ENCODE measurements at regions not wholly inside any gene's neighbourhood (a gene's known extent, or its start where the extent isn't known, plus 50 kb on each side); places are given as distances from the start of the nearest gene placed in this dataset.
A peak's percentile ranks its signal among the peaks of the same experiment; 100 is the strongest.

DNA sequence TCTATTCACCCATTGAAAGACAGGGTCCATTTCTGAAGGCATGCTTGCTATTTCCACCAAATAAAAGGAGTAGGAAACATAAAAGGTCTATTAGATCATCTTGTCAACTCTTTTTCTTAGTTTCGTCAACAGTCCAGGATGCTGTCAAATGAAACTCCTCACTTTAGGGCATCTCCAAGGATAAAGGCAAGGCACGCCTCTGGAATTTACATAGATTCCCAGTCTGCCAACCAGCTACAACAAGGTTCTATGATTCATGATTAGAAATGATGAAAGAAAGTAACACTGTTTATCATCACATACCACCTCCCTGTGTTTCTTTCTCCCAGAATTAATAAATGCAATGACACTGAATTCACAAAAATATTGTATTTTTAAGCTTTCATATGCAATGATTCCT is 636.3 kb downstream of the LTN1 start:
- WGBS, 2 donors: 90 to 94% methylated on average over 2 of the region's 2 CpGs
- Histone ChIP-seq H3K4me3 (ENCODE audit: low read length in 2 of 2) (no peak overlapping the region), H3K27ac (ENCODE audit: low read depth in 1 of 2, low read length in 2 of 2) (no peak overlapping the region), H3K36me3 (ENCODE audit: control insufficient read depth in 1 of 2, insufficient read depth in 2 of 2, low read length in 1 of 2) (no peaks in the 10 kb centered on the region), H3K4me1 (ENCODE audit: control insufficient read depth in 1 of 2, insufficient read depth in 2 of 2, low read length in 2 of 2) (no peaks in the 10 kb centered on the region), H3K9me3 (ENCODE audit: control insufficient read depth, low read length) (no peaks in the 10 kb centered on the region), H3K27me3 (ENCODE audit: control insufficient read depth in 1 of 2, insufficient read depth in 2 of 2, low read length in 1 of 2) (no peaks in the 10 kb centered on the region)
- intact Hi-C loops (cut with DNase I): no loop called here
- no peak for DNase-seq
- ATAC-seq (ENCODE audit: low FRiP score): no peak

DNA sequence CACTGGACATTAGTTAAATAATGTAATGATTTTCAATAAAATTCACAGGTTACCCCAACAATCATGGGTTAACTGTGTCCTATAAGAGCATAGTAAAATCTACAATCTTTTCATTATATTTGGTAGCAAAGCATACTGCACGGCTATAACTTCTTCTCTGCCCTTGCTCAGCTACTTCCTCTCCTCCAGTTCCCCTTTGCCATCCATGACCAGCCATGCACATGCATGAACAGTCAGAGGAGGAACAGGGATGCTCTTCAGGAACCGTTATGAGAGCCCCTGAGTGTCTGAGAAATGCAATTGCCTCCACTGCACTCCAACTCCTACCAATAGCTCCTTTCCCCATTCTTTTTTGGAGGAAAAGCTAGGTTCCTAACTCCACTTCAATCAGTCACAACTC is 646.7 kb downstream of the LTN1 start:
- DNase-seq (no peak), ATAC-seq (ENCODE audit: low FRiP score) (no peak)
- Histone ChIP-seq H3K27me3 (ENCODE audit: control insufficient read depth in 1 of 2, insufficient read depth in 2 of 2, low read length in 1 of 2) (no peaks in the 10 kb centered on the region), H3K4me3 (ENCODE audit: low read length in 2 of 2) (no peak overlapping the region), H3K27ac (ENCODE audit: low read depth in 1 of 2, low read length in 2 of 2) (no peak overlapping the region), H3K4me1 (ENCODE audit: control insufficient read depth in 1 of 2, insufficient read depth in 2 of 2, low read length in 2 of 2) (no peaks in the 10 kb centered on the region), H3K9me3 (ENCODE audit: control insufficient read depth, low read length) (no peaks in the 10 kb centered on the region), H3K36me3 (ENCODE audit: control insufficient read depth in 1 of 2, insufficient read depth in 2 of 2, low read length in 1 of 2) (no peaks in the 10 kb centered on the region)
- WGBS, 2 donors: 86 to 91% methylated on average over 2 of the region's 2 CpGs
- intact Hi-C loops (cut with DNase I): no loop called here

DNA sequence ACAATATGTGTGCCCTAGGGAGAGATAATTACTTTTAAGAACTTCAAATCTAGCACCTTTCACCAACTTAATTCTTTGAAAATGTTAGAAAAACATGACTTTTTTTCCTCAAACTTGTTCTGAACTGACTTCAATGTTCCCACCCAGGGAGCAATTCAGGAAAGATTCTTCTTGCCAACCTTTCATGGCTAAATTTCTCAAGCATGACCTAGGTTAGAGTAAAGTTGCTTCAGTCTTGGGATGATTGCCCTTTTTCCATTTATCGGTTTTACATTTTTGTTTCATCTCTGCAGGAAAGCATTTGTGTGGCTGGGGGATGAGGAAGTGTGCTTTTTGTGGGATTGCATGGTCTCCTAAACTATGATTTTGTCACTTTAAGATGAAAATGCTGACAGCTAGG is 647.7 kb downstream of the LTN1 start:
- peak; percentile 54 for ATAC-seq (ENCODE audit: low FRiP score)
- Histone ChIP-seq H3K27ac (ENCODE audit: low read depth in 1 of 2, low read length in 2 of 2) (no peak overlapping the region), H3K27me3 (ENCODE audit: control insufficient read depth in 1 of 2, insufficient read depth in 2 of 2, low read length in 1 of 2) (no peaks in the 10 kb centered on the region), H3K4me1 (ENCODE audit: control insufficient read depth in 1 of 2, insufficient read depth in 2 of 2, low read length in 2 of 2) (no peaks in the 10 kb centered on the region), H3K9me3 (ENCODE audit: control insufficient read depth, low read length) (no peaks in the 10 kb centered on the region), H3K36me3 (ENCODE audit: control insufficient read depth in 1 of 2, insufficient read depth in 2 of 2, low read length in 1 of 2) (no peaks in the 10 kb centered on the region), H3K4me3 (ENCODE audit: low read length in 2 of 2) (no peak overlapping the region)
- intact Hi-C loops (cut with DNase I): no loop called here
- no peak for DNase-seq
- 93% methylated on average over 1 of the region's 1 CpG for WGBS, 2 donors

DNA sequence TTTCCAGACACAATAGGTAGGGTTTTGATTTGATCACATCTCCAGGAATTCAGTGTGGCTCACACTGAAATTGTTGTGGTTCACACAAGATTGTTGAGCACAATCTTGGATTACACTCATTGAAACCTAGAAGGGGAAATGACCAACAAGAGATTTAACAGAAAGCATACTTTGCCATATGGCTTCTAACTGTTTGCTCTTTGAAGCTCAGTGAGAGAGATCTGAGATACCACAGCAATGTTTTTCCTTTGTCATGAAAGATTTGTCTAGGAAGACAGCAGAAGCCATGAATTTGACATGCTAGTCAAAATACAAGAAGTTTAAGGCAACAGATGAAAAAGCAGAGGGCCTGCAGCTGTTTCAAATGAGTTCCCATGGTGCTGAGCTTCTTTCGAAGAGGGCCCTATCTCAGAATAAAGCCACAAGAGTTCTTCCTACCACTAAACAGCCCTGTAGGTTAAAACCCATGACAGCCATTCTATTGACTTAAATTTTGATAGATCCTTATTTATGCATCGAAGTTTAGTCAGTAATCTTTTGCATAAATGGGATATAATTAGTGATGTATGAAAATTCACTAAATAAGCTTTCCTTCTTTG is 650.4 kb downstream of the LTN1 start:
- no peaks in the 10 kb centered on the region for H3K27me3 ChIP-seq (ENCODE audit: control insufficient read depth in 1 of 2, insufficient read depth in 2 of 2, low read length in 1 of 2)
- H3K4me3 ChIP-seq (ENCODE audit: low read length in 2 of 2): no peak overlapping the region
- DNase-seq (no peak), ATAC-seq (ENCODE audit: low FRiP score) (no peak)
- no peaks in the 10 kb centered on the region for H3K4me1 ChIP-seq (ENCODE audit: control insufficient read depth in 1 of 2, insufficient read depth in 2 of 2, low read length in 2 of 2)
- no peaks in the 10 kb centered on the region for H3K36me3 ChIP-seq (ENCODE audit: control insufficient read depth in 1 of 2, insufficient read depth in 2 of 2, low read length in 1 of 2)
- intact Hi-C loops (cut with DNase I): no loop called here
- no peak overlapping the region for H3K27ac ChIP-seq (ENCODE audit: low read depth in 1 of 2, low read length in 2 of 2)
- H3K9me3 ChIP-seq (ENCODE audit: control insufficient read depth, low read length): no peaks in the 10 kb centered on the region
- 94 to 97% methylated on average over 2 of the region's 2 CpGs for WGBS, 2 donors

DNA sequence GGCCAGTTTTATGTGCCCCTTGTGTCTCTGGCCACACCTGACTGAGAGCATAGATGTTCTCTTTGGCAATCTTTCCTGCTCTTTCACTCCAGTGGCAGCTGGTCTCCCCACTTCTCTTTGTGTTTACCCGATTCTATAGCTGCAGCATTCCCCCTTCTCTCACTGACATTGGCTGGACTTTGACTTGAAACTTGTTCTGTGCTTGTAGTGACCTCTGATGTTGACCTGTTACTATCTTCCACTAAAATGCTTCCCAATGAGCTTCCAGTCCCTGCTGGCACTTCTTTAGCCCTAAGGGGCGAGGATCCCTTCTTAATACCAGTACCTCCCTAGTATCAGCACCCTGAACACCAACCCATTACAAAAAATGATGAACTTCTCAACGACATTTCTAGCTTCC is 653.3 kb downstream of the LTN1 start:
- intact Hi-C loops (cut with DNase I): loop anchor here in 1 of 2 donors (5.0 to 10.0 kb wide), 4 partner anchors 408 to 1487 kb away; no protein-coding TSS in a partner anchor
- WGBS, 2 donors: 79 to 85% methylated on average over 3 of the region's 3 CpGs
- H3K4me1 ChIP-seq (ENCODE audit: control insufficient read depth in 1 of 2, insufficient read depth in 2 of 2, low read length in 2 of 2): no peaks in the 10 kb centered on the region
- no peaks in the 10 kb centered on the region for H3K27me3 ChIP-seq (ENCODE audit: control insufficient read depth in 1 of 2, insufficient read depth in 2 of 2, low read length in 1 of 2)
- ATAC-seq (ENCODE audit: low FRiP score) (no peak), DNase-seq (no peak)
- H3K9me3 ChIP-seq (ENCODE audit: control insufficient read depth, low read length): no peaks in the 10 kb centered on the region
- H3K36me3 ChIP-seq (ENCODE audit: control insufficient read depth in 1 of 2, insufficient read depth in 2 of 2, low read length in 1 of 2): no peaks in the 10 kb centered on the region
- no peak overlapping the region for H3K4me3 ChIP-seq (ENCODE audit: low read length in 2 of 2)
- H3K27ac ChIP-seq (ENCODE audit: low read depth in 1 of 2, low read length in 2 of 2): no peak overlapping the region

DNA sequence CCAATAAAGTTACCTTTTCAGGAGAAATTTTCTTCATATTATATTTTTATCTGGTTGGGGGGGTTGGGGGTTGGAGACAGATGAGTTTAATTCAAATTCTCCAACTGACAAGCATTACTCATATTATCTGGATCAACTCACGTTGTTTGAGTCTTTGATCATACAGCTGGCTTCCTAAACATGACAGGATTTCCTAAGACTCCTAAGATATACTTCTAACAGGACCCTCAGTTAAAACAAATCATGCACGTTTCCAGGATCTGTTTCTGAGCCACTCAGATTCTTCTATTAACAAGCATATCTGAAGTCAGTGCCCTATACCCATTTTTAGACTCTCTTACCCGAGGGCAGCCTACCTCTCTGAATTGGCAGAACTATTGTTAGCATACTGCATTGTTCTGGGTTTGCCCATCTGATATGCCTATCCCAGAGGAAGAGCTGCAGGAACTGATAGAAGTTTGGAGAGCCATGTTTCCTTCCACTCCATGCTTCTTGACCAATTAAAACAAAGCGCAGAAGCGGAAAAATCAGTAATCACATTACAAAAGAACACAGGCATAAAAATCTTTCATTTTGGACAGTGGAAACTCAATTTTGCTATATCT is 653.9 kb downstream of the LTN1 start:
- 32 to 47% methylated on average over 5 of the region's 5 CpGs for WGBS, 2 donors
- Histone ChIP-seq H3K36me3 (ENCODE audit: control insufficient read depth in 1 of 2, insufficient read depth in 2 of 2, low read length in 1 of 2) (no peaks in the 10 kb centered on the region), H3K4me3 (ENCODE audit: low read length in 2 of 2) (no peak overlapping the region), H3K27ac (ENCODE audit: low read depth in 1 of 2, low read length in 2 of 2) (no peak overlapping the region), H3K4me1 (ENCODE audit: control insufficient read depth in 1 of 2, insufficient read depth in 2 of 2, low read length in 2 of 2) (no peaks in the 10 kb centered on the region), H3K9me3 (ENCODE audit: control insufficient read depth, low read length) (no peaks in the 10 kb centered on the region), H3K27me3 (ENCODE audit: control insufficient read depth in 1 of 2, insufficient read depth in 2 of 2, low read length in 1 of 2) (no peaks in the 10 kb centered on the region)
- ATAC-seq (ENCODE audit: low FRiP score): no peak
- no peak for DNase-seq
- intact Hi-C loops (cut with DNase I): loop anchor here in 1 of 2 donors (5.0 to 10.0 kb wide), 4 partner anchors 408 to 1487 kb away; no protein-coding TSS in a partner anchor

DNA sequence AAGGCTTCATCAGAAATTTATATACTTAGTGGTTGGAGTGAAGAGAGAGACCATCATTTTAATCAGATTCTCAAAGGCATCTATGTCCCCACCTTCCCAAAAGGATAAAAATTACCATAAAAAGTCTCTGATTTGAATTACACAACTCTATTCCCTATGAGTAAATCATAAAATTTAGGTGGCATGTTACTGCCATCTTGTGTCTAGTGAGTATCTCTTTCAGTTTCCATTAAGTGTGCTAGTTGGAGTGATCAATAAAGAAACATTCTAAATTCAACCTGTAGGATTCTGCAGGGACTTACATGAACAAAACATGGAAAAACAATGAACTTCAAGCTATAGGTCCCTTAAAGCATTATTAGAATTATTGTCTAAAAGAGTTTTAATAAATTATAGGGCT is 655.4 kb downstream of the LTN1 start:
- Histone ChIP-seq H3K36me3 (ENCODE audit: control insufficient read depth in 1 of 2, insufficient read depth in 2 of 2, low read length in 1 of 2) (no peaks in the 10 kb centered on the region), H3K9me3 (ENCODE audit: control insufficient read depth, low read length) (no peaks in the 10 kb centered on the region), H3K27me3 (ENCODE audit: control insufficient read depth in 1 of 2, insufficient read depth in 2 of 2, low read length in 1 of 2) (no peaks in the 10 kb centered on the region), H3K27ac (ENCODE audit: low read depth in 1 of 2, low read length in 2 of 2) (no peak overlapping the region), H3K4me3 (ENCODE audit: low read length in 2 of 2) (no peak overlapping the region), H3K4me1 (ENCODE audit: control insufficient read depth in 1 of 2, insufficient read depth in 2 of 2, low read length in 2 of 2) (no peaks in the 10 kb centered on the region)
- intact Hi-C loops (cut with DNase I): loop anchor here in 1 of 2 donors (5.0 to 10.0 kb wide), 4 partner anchors 410 to 1485 kb away; no protein-coding TSS in a partner anchor
- DNase-seq: no peak
- ATAC-seq (ENCODE audit: low FRiP score): no peak

DNA sequence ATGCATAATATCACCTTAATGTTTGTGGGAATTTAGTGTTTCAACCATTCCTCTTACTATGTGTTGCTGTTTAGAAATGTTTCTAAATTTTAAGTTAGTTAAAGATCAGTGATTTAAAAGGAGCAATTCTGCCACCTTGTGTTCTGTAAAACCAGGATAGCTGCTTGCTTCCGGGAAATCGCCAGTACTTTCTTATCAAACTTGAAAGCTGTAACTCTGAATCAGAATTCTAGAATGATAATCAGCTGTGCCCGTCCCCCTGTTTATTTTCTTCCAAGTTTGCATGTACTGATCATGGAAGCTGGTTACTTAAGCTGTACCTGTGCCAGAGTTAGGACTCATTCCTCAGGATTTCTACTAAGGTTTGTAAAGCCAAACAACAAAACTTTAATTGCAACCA is 656.4 kb downstream of the LTN1 start:
- no peak overlapping the region for H3K4me3 ChIP-seq (ENCODE audit: low read length in 2 of 2)
- intact Hi-C loops (cut with DNase I): loop anchor here in 1 of 2 donors (5.0 to 10.0 kb wide), 4 partner anchors 411 to 1484 kb away; no protein-coding TSS in a partner anchor
- H3K9me3 ChIP-seq (ENCODE audit: control insufficient read depth, low read length): no peaks in the 10 kb centered on the region
- 1 to 2% methylated on average over 3 of the region's 3 CpGs for whole genome bisulfite sequencing, 2 donors
- no peaks in the 10 kb centered on the region for H3K27me3 ChIP-seq (ENCODE audit: control insufficient read depth in 1 of 2, insufficient read depth in 2 of 2, low read length in 1 of 2)
- no peak overlapping the region for H3K27ac ChIP-seq (ENCODE audit: low read depth in 1 of 2, low read length in 2 of 2)
- no peaks in the 10 kb centered on the region for H3K36me3 ChIP-seq (ENCODE audit: control insufficient read depth in 1 of 2, insufficient read depth in 2 of 2, low read length in 1 of 2)
- ATAC-seq (ENCODE audit: low FRiP score) (no peak), DNase-seq (no peak)
- H3K4me1 ChIP-seq (ENCODE audit: control insufficient read depth in 1 of 2, insufficient read depth in 2 of 2, low read length in 2 of 2): no peaks in the 10 kb centered on the region

DNA sequence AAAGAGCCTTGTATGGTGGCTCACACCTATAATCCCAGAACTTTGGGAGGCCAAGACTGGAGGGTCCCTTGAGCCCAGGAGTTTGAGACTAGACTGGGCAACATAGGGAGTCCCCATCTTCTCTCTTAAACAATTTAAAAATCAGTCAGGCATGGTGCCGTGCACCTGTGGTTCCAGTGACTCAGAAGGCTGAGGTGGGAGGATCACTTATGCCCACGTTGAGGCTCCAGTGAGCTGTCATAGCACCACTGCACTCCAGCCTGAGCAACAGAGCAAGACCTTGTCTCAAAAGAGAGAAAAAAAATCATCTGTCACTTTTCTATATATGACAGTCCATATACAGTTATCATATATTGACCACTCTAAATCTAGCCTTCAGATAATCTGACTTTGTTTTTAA is 658.3 kb downstream of the LTN1 start:
- intact Hi-C loops (cut with DNase I): loop anchor here in 1 of 2 donors (10.0 kb wide), 1 partner anchor 770 kb away; no protein-coding TSS in a partner anchor
- Histone ChIP-seq H3K27me3 (ENCODE audit: control insufficient read depth in 1 of 2, insufficient read depth in 2 of 2, low read length in 1 of 2) (no peaks in the 10 kb centered on the region), H3K36me3 (ENCODE audit: control insufficient read depth in 1 of 2, insufficient read depth in 2 of 2, low read length in 1 of 2) (no peaks in the 10 kb centered on the region), H3K27ac (ENCODE audit: low read depth in 1 of 2, low read length in 2 of 2) (no peak overlapping the region), H3K4me1 (ENCODE audit: control insufficient read depth in 1 of 2, insufficient read depth in 2 of 2, low read length in 2 of 2) (no peaks in the 10 kb centered on the region), H3K4me3 (ENCODE audit: low read length in 2 of 2) (no peak overlapping the region), H3K9me3 (ENCODE audit: control insufficient read depth, low read length) (no peaks in the 10 kb centered on the region)
- WGBS, 2 donors: 90 to 100% methylated on average over 2 of the region's 2 CpGs
- no peak for DNase-seq
- no peak for ATAC-seq (ENCODE audit: low FRiP score)
